ENCODE measurements at regions not wholly inside any gene's neighbourhood (a gene's known extent, or its start where the extent isn't known, plus 50 kb on each side); places are given as distances from the start of the nearest gene placed in this dataset.

GRCh38 chr4:173845580-173845979 is 315.6 kb upstream of the HAND2 start:
- no peak for DNase-seq
- no peak overlapping the region for H3K4me3 ChIP-seq (ENCODE audit: low read depth, low read length)
- no peaks in the 10 kb centered on the region for H3K27me3 ChIP-seq
- peaks cover 13% of the 10 kb centered on the region; the same call in 1 of the 2 replicates for H3K9me3 ChIP-seq
- TF ChIP-seq, protein P1, sequence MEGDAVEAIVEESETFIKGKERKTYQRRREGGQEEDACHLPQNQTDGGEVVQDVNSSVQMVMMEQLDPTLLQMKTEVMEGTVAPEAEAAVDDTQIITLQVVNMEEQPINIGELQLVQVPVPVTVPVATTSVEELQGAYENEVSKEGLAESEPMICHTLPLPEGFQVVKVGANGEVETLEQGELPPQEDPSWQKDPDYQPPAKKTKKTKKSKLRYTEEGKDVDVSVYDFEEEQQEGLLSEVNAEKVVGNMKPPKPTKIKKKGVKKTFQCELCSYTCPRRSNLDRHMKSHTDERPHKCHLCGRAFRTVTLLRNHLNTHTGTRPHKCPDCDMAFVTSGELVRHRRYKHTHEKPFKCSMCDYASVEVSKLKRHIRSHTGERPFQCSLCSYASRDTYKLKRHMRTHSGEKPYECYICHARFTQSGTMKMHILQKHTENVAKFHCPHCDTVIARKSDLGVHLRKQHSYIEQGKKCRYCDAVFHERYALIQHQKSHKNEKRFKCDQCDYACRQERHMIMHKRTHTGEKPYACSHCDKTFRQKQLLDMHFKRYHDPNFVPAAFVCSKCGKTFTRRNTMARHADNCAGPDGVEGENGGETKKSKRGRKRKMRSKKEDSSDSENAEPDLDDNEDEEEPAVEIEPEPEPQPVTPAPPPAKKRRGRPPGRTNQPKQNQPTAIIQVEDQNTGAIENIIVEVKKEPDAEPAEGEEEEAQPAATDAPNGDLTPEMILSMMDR (IDR thresholded peaks at IDR 0.05; ENCODE audit: low read depth, low read length) = no peak
- no peaks in the 10 kb centered on the region for H3K36me3 ChIP-seq
- no peaks in the 10 kb centered on the region; the same call in 1 of the 2 replicates for H3K4me1 ChIP-seq

- no peak for DNase-seq
- Histone ChIP-seq H3K9me3 (peaks cover 13% of the 10 kb centered on the region; the same call in 1 of the 2 replicates), H3K36me3 (no peaks in the 10 kb centered on the region), H3K4me1 (peaks cover 21% of the 10 kb centered on the region), H3K4me3 (ENCODE audit: low read depth, low read length) (no peak overlapping the region), H3K27me3 (no peaks in the 10 kb centered on the region)
- TF ChIP-seq, protein P1 (IDR thresholded peaks at IDR 0.05; ENCODE audit: low read depth, low read length) = no peak
Observed at GRCh38 chr4:173839865-173840264, 309.8 kb upstream of the HAND2 start.

DNA sequence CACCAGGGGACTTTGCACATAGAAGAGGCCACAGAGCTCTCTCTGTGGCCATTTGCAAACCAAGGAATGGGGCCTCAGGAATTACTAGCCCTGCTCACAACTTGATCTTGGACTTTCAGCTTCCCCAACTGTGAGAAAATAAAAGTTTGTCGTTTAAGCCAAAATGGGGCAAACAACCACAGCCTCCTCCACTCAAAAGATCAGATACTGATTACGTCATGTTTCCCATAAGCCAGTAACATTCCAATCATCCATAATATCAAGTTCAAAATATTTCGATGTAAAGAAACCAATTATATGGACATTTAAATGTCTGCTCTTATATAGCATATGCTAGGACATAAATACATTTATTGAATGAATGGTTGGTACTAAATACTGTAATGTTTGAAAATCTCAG is 307.5 kb upstream of the HAND2 start:
- DNase-seq = no peak
- H3K27me3 ChIP-seq = no peaks in the 10 kb centered on the region
- no peaks in the 10 kb centered on the region for H3K36me3 ChIP-seq
- TF ChIP-seq, protein P1 (IDR thresholded peaks at IDR 0.05; ENCODE audit: low read depth, low read length) = no peak
- peaks cover 30% of the 10 kb centered on the region for H3K4me1 ChIP-seq
- peaks cover 5% of the 10 kb centered on the region; the same call in 1 of the 2 replicates for H3K9me3 ChIP-seq
- no peak overlapping the region for H3K4me3 ChIP-seq (ENCODE audit: low read depth, low read length)

DNA sequence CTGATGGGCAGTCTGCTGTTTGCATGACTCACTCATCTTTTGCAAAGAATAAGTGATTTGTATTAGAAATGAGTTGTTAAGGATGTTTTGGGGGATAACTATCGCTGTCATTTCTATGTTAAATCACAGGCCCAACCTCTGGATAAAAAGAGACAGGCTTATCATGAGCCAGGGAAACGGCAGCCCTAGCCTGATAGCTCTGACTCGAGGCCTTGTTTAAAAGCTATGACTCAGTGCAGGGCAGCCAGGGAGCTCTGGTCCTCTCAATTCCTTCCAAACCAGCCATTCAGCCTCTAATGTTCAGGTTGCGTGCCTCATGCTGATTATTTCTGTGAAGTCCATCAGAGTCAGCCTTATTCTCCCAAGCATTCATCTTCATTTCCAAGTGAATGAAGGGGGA is 305.9 kb upstream of the HAND2 start:
- DNase-seq = peak; percentile 91
- Histone ChIP-seq H3K4me1 (peaks cover 30% of the 10 kb centered on the region), H3K9me3 (no peaks in the 10 kb centered on the region), H3K27me3 (no peaks in the 10 kb centered on the region), H3K36me3 (no peaks in the 10 kb centered on the region), H3K4me3 (ENCODE audit: low read depth, low read length) (no peak overlapping the region)
- TF ChIP-seq, protein P1 (IDR thresholded peaks at IDR 0.05; ENCODE audit: low read depth, low read length) = no peak

- no peaks in the 10 kb centered on the region for H3K36me3 ChIP-seq
- TF ChIP-seq, protein P1 (IDR thresholded peaks at IDR 0.05; ENCODE audit: low read depth, low read length) = peak; percentile 46
- DNase-seq = no peak
- H3K4me3 ChIP-seq (ENCODE audit: low read depth, low read length) = no peak overlapping the region
- H3K9me3 ChIP-seq = no peaks in the 10 kb centered on the region
- H3K27me3 ChIP-seq = no peaks in the 10 kb centered on the region
- H3K4me1 ChIP-seq = peaks cover 30% of the 10 kb centered on the region
Observed at GRCh38 chr4:173834151-173834550, 304.1 kb upstream of the HAND2 start.

GRCh38 chr4:173829565-173829964 is 299.5 kb upstream of the HAND2 start:
- H3K27me3 ChIP-seq = no peaks in the 10 kb centered on the region
- no peak overlapping the region for H3K4me3 ChIP-seq (ENCODE audit: low read depth, low read length)
- H3K4me1 ChIP-seq = peaks cover 9% of the 10 kb centered on the region
- H3K36me3 ChIP-seq = no peaks in the 10 kb centered on the region
- H3K9me3 ChIP-seq = no peaks in the 10 kb centered on the region
- TF ChIP-seq, protein P1 (IDR thresholded peaks at IDR 0.05; ENCODE audit: low read depth, low read length) = no peak
- no peak for DNase-seq

Data from BE2C (cell line).